ENCODE measurements at regions not wholly inside any gene's neighbourhood (a gene's known extent, or its start where the extent isn't known, plus 50 kb on each side); places are given as distances from the start of the nearest gene placed in this dataset.
"Not testable (repeated sequence)": the region's sequence is repeated elsewhere in the genome, so short reads cannot be mapped to it uniquely, and the experiment has no call there.

GRCh38 chr11:109961261-109961660 lies 131.9 kb upstream of the ZC3H12C start:
- H3K27me3 ChIP-seq (ENCODE audit: control insufficient read depth, insufficient read depth, low read length) = no peaks in the 10 kb centered on the region
- no peaks in the 10 kb centered on the region for H3K36me3 ChIP-seq (replicated peaks; ENCODE audit: control insufficient read depth, insufficient read depth, low read length)
- no peak overlapping the region for H3K4me3 ChIP-seq (ENCODE audit: insufficient read depth, low read depth, low read length)
- DNase-seq = no peak

- DNase-seq = no peak
- no peaks in the 10 kb centered on the region for H3K27me3 ChIP-seq (ENCODE audit: control insufficient read depth, insufficient read depth, low read length)
- no peaks in the 10 kb centered on the region for H3K36me3 ChIP-seq (replicated peaks; ENCODE audit: control insufficient read depth, insufficient read depth, low read length)
- H3K4me3 ChIP-seq (ENCODE audit: insufficient read depth, low read depth, low read length) = no peak overlapping the region
Measured at GRCh38 chr11:109963101-109963500, 130.1 kb upstream of the ZC3H12C start.

GRCh38 chr11:109964487-109964886 lies 128.7 kb upstream of the ZC3H12C start:
- Histone ChIP-seq H3K4me3 (ENCODE audit: insufficient read depth, low read depth, low read length) (no peak overlapping the region), H3K27me3 (ENCODE audit: control insufficient read depth, insufficient read depth, low read length) (no peaks in the 10 kb centered on the region), H3K36me3 (replicated peaks; ENCODE audit: control insufficient read depth, insufficient read depth, low read length) (no peaks in the 10 kb centered on the region)
- DNase-seq = no peak

GRCh38 chr11:109965445-109965844 lies 127.7 kb upstream of the ZC3H12C start:
- H3K27me3 ChIP-seq (ENCODE audit: control insufficient read depth, insufficient read depth, low read length); H3K4me3 ChIP-seq (ENCODE audit: insufficient read depth, low read depth, low read length); H3K36me3 ChIP-seq (replicated peaks; ENCODE audit: control insufficient read depth, insufficient read depth, low read length); DNase-seq: not testable (repeated sequence)

GRCh38 chr11:109965926-109966325 lies 127.3 kb upstream of the ZC3H12C start:
- H3K4me3 ChIP-seq (ENCODE audit: insufficient read depth, low read depth, low read length); DNase-seq; H3K27me3 ChIP-seq (ENCODE audit: control insufficient read depth, insufficient read depth, low read length); H3K36me3 ChIP-seq (replicated peaks; ENCODE audit: control insufficient read depth, insufficient read depth, low read length): not testable (repeated sequence)

- H3K4me3 ChIP-seq (ENCODE audit: insufficient read depth, low read depth, low read length); DNase-seq; H3K36me3 ChIP-seq (replicated peaks; ENCODE audit: control insufficient read depth, insufficient read depth, low read length); H3K27me3 ChIP-seq (ENCODE audit: control insufficient read depth, insufficient read depth, low read length): not testable (repeated sequence)
Measured at GRCh38 chr11:109967136-109967535, 126.1 kb upstream of the ZC3H12C start.

GRCh38 chr11:109968299-109968698 lies 124.9 kb upstream of the ZC3H12C start:
- H3K4me3 ChIP-seq (ENCODE audit: insufficient read depth, low read depth, low read length) = no peak overlapping the region
- DNase-seq = no peak
- H3K27me3 ChIP-seq (ENCODE audit: control insufficient read depth, insufficient read depth, low read length) = no peaks in the 10 kb centered on the region
- H3K36me3 ChIP-seq (replicated peaks; ENCODE audit: control insufficient read depth, insufficient read depth, low read length) = no peaks in the 10 kb centered on the region

GRCh38 chr11:109968781-109969180 lies 124.4 kb upstream of the ZC3H12C start:
- no peak for DNase-seq
- Histone ChIP-seq H3K27me3 (ENCODE audit: control insufficient read depth, insufficient read depth, low read length) (no peaks in the 10 kb centered on the region), H3K36me3 (replicated peaks; ENCODE audit: control insufficient read depth, insufficient read depth, low read length) (no peaks in the 10 kb centered on the region), H3K4me3 (ENCODE audit: insufficient read depth, low read depth, low read length) (no peak overlapping the region)

GRCh38 chr11:109970516-109971183 lies 122.5 kb upstream of the ZC3H12C start:
- DNase-seq = no peak
- no peak overlapping the region for H3K4me3 ChIP-seq (ENCODE audit: insufficient read depth, low read depth, low read length)
- no peaks in the 10 kb centered on the region for H3K27me3 ChIP-seq (ENCODE audit: control insufficient read depth, insufficient read depth, low read length)
- no peaks in the 10 kb centered on the region for H3K36me3 ChIP-seq (replicated peaks; ENCODE audit: control insufficient read depth, insufficient read depth, low read length)

GRCh38 chr11:109971184-109971523 lies 122.0 kb upstream of the ZC3H12C start:
- no peak for DNase-seq
- no peak overlapping the region for H3K4me3 ChIP-seq (ENCODE audit: insufficient read depth, low read depth, low read length)
- no peaks in the 10 kb centered on the region for H3K27me3 ChIP-seq (ENCODE audit: control insufficient read depth, insufficient read depth, low read length)
- H3K36me3 ChIP-seq (replicated peaks; ENCODE audit: control insufficient read depth, insufficient read depth, low read length) = no peaks in the 10 kb centered on the region

- Histone ChIP-seq H3K4me3 (ENCODE audit: insufficient read depth, low read depth, low read length) (no peak overlapping the region), H3K27me3 (ENCODE audit: control insufficient read depth, insufficient read depth, low read length) (no peaks in the 10 kb centered on the region), H3K36me3 (replicated peaks; ENCODE audit: control insufficient read depth, insufficient read depth, low read length) (no peaks in the 10 kb centered on the region)
- no peak for DNase-seq
Measured at GRCh38 chr11:109972181-109972715, 120.9 kb upstream of the ZC3H12C start.

GRCh38 chr11:109972939-109973338 lies 120.3 kb upstream of the ZC3H12C start:
- no peaks in the 10 kb centered on the region for H3K36me3 ChIP-seq (replicated peaks; ENCODE audit: control insufficient read depth, insufficient read depth, low read length)
- DNase-seq = no peak
- no peaks in the 10 kb centered on the region for H3K27me3 ChIP-seq (ENCODE audit: control insufficient read depth, insufficient read depth, low read length)
- H3K4me3 ChIP-seq (ENCODE audit: insufficient read depth, low read depth, low read length) = no peak overlapping the region

- H3K27me3 ChIP-seq (ENCODE audit: control insufficient read depth, insufficient read depth, low read length) = no peaks in the 10 kb centered on the region
- no peak overlapping the region for H3K4me3 ChIP-seq (ENCODE audit: insufficient read depth, low read depth, low read length)
- no peaks in the 10 kb centered on the region for H3K36me3 ChIP-seq (replicated peaks; ENCODE audit: control insufficient read depth, insufficient read depth, low read length)
- DNase-seq = no peak
Measured at GRCh38 chr11:109973486-109973885, 119.7 kb upstream of the ZC3H12C start.

- no peak for DNase-seq
- no peaks in the 10 kb centered on the region for H3K27me3 ChIP-seq (ENCODE audit: control insufficient read depth, insufficient read depth, low read length)
- no peak overlapping the region for H3K4me3 ChIP-seq (ENCODE audit: insufficient read depth, low read depth, low read length)
- no peaks in the 10 kb centered on the region for H3K36me3 ChIP-seq (replicated peaks; ENCODE audit: control insufficient read depth, insufficient read depth, low read length)
Measured at GRCh38 chr11:109974523-109974922, 118.7 kb upstream of the ZC3H12C start.

- no peak overlapping the region for H3K4me3 ChIP-seq (ENCODE audit: insufficient read depth, low read depth, low read length)
- DNase-seq = no peak
- no peaks in the 10 kb centered on the region for H3K36me3 ChIP-seq (replicated peaks; ENCODE audit: control insufficient read depth, insufficient read depth, low read length)
- no peaks in the 10 kb centered on the region for H3K27me3 ChIP-seq (ENCODE audit: control insufficient read depth, insufficient read depth, low read length)
Measured at GRCh38 chr11:109978895-109979294, 114.3 kb upstream of the ZC3H12C start.

All from H7 (cell line).